Epithelial cell of esophagus (primary cell): ENCODE measurements at regions not wholly inside any gene's neighbourhood (a gene's known extent, or its start where the extent isn't known, plus 50 kb on each side); places are given as distances from the start of the nearest gene placed in this dataset.

Experiments
- DNase-seq: peaks from one replicate; pipeline ENCODE4 v3.0.0; 2010; ENCODE audit warnings: low read depth
- H3K4me3 ChIP-seq: 2 replicates; pipeline ENCODE4 v1.5.1; 2011; ENCODE audit warnings: mild to moderate bottlenecking, low read length, control low read depth
- CTCF ChIP-seq: IDR thresholded peaks from 2 replicates; pipeline ENCODE4 v1.5.1; 2011; ENCODE audit warnings: low read depth, mild to moderate bottlenecking, low read length, control low read depth, inconsistent platforms; ENCODE audit not compliant: insufficient read depth; ENCODE audit errors: missing control alignments

GRCh38 chr7:67588631-67589030, 592.0 kb downstream of the TYW1 start:
- no peak for DNase-seq
- no peak for TF ChIP-seq CTCF

GRCh38 chr7:67589183-67589582, 592.5 kb downstream of the TYW1 start:
- H3K4me3 ChIP-seq, result no peak overlapping the region
- DNase-seq, result no peak
- TF ChIP-seq CTCF, result no peak

More at GRCh38 chr7:67588631-67589030, 592.0 kb downstream of the TYW1 start:
- no peak overlapping the region for H3K4me3 ChIP-seq

DNA sequence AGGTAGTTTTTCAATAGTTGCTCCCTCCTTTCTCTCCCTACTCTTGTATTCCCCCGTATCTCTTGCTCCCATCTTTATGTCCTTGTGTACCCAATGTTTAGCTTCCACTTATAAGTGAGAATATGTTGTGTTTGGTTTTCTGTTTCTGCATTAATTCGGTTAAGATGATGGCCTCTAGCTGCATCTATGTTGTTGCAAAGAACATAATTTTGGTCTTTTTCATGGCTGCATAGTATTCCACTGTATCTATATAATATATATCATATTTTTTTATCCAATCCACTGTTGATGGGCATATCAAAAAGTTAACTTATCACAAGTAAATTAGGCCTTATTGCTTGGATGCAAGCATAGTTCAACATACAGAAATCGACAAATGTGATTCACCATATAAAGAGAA, 594.0 kb downstream of the TYW1 start:
- no peak for DNase-seq
- TF ChIP-seq CTCF, result no peak

DNA sequence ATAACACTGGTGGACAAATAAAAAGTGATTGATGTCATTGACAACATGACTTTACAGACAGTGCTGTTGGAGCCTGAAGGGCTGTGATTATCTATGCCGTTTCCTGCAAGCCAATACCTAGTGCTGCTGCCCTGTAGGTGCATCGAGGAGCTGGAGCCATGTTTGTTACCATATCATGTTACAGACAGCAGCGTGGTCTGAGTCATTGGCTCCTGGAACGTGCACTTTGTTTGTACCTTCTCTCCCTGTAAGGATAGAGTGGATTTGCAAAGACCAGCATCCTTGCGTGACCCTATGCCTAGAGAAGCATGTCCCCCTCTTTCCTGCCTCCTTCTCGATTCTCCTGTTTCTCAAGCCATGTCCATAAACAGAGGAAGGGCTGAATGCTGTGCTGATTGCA, 597.2 kb downstream of the TYW1 start:
- TF ChIP-seq CTCF, result no peak
- no peak for DNase-seq
- H3K4me3 ChIP-seq, result no peak overlapping the region

More for the DNA sequence above, 594.0 kb downstream of the TYW1 start:
- H3K4me3 ChIP-seq, result no peak overlapping the region

- DNase-seq, result no peak
- no peak for TF ChIP-seq CTCF
- no peak overlapping the region for H3K4me3 ChIP-seq
These were observed 599.0 kb downstream of the TYW1 start for GRCh38 chr7:67595431-67596180.

GRCh38 chr7:67597161-67597560, 600.5 kb downstream of the TYW1 start:
- H3K4me3 ChIP-seq, result no peak overlapping the region
- TF ChIP-seq CTCF, result no peak
- DNase-seq, result no peak

DNA sequence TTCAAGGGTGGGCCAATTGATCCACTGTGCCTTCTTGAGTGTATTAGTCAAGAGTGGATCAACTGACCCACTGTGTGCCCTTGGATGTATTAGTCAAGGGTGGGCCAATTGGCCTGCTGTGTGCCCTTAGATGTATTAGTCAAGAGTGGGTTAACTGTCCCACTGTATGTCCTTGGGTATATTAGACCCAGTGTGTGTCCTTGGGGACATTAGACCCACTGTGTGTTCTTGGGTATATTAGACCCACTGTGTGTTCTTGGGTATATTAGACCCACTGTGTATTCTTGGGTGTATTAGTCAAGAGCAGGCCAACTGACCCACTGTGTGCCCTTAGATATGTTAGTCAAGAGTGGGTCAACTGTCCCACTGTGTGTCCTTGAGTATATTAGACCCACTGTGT, 601.8 kb downstream of the TYW1 start:
- H3K4me3 ChIP-seq, result no peak overlapping the region

More for the DNA sequence above, 601.8 kb downstream of the TYW1 start:
- DNase-seq, result no peak
- no peak for TF ChIP-seq CTCF
